K562 (cell line): ENCODE measurements at regions not wholly inside any gene's neighbourhood (a gene's known extent, or its start where the extent isn't known, plus 50 kb on each side); places are given as distances from the start of the nearest gene placed in this dataset.

Experiments used
- ATF6 ChIP-seq: sonication (generic); formaldehyde crosslinking; IDR thresholded peaks from 2 replicates; pipeline ENCODE4 v1.4.0; 2020; ENCODE audit warnings: mild to moderate bottlenecking, missing genetic modification reagents
- BHLHE40 ChIP-seq: IDR thresholded peaks from 2 replicates; pipeline ENCODE4 v1.6.1; 2011; ENCODE audit warnings: low read length, improper control_type of control experiment
- CEBPZ ChIP-seq: fragments of 150-350 bp; IDR thresholded peaks from 2 replicates; pipeline ENCODE4 v1.6.1; 2014; ENCODE audit warnings: low read depth, mild to moderate bottlenecking, low read length, borderline replicate concordance
- FOXJ3 ChIP-seq: sonication (generic); formaldehyde crosslinking; IDR thresholded peaks from 2 replicates; pipeline ENCODE4 v1.4.0; 2020; ENCODE audit warnings: mild to moderate bottlenecking, missing genetic modification reagents
- FOXP4 ChIP-seq: sonication (generic); formaldehyde crosslinking; IDR thresholded peaks from 2 replicates; pipeline ENCODE4 v1.8.0; 2022; ENCODE audit warnings: mild to moderate bottlenecking, missing genetic modification reagents, borderline replicate concordance
- GTF2E2 ChIP-seq: fragments of 200-800 bp; sonication (Bioruptor generic); IDR thresholded peaks from 2 replicates; pipeline ENCODE4 v1.6.1; 2016; ENCODE audit warnings: missing genetic modification characterization, missing compliant biosample characterization
- MCM5 ChIP-seq: fragments of 450-650 bp; IDR thresholded peaks from 2 replicates; pipeline ENCODE4 v1.6.1; 2016; ENCODE audit warnings: low read depth
- MECOM ChIP-seq: fragments of 250-450 bp; sonication (Bioruptor Pico); IDR thresholded peaks from 2 replicates; pipeline ENCODE4 v1.8.0; 2022; ENCODE audit warnings: inconsistent platforms
- MTF1 ChIP-seq: fragments of 250-450 bp; sonication (Bioruptor Pico); IDR thresholded peaks from 2 replicates; pipeline ENCODE4 v1.9.0; 2021; ENCODE audit warnings: moderate library complexity, mild to moderate bottlenecking, inconsistent platforms, borderline replicate concordance
- NBN ChIP-seq: fragments of 450-650 bp; IDR thresholded peaks from 2 replicates; pipeline ENCODE4 v1.6.1; 2016; ENCODE audit warnings: low read depth, mild to moderate bottlenecking
- NFE2L1 ChIP-seq: fragments of 450-650 bp; IDR thresholded peaks from 2 replicates; pipeline ENCODE4 v1.6.1; 2016; ENCODE audit warnings: missing genetic modification characterization, low read depth, mild to moderate bottlenecking, missing compliant biosample characterization, moderate library complexity, borderline replicate concordance
- POLR2A ChIP-seq: fragments of 450-650 bp; conservative IDR thresholded peaks from 2 replicates; pipeline ENCODE4 v1.6.1; 2016
- RBM39 ChIP-seq: fragments of 200-400 bp; formaldehyde crosslinking; optimal IDR thresholded peaks from 2 replicates; pipeline ENCODE3; 2018; ENCODE audit warnings: low read depth, low read length
- SRSF3 ChIP-seq: fragments of 200-400 bp; formaldehyde crosslinking; IDR thresholded peaks from 2 replicates; pipeline ENCODE4 v1.6.1; 2016; ENCODE audit warnings: mild to moderate bottlenecking, low read length, moderate library complexity; ENCODE audit not compliant: insufficient read depth
- YBX1 ChIP-seq: fragments of 450-650 bp; IDR thresholded peaks from 2 replicates; pipeline ENCODE4 v1.7.1; 2016; ENCODE audit warnings: mild to moderate bottlenecking
- ZFX ChIP-seq: sonication (generic); formaldehyde crosslinking; IDR thresholded peaks from 2 replicates; pipeline ENCODE4 v1.8.0; 2022; ENCODE audit warnings: mild to moderate bottlenecking, missing genetic modification reagents, moderate library complexity
- ZNF124 ChIP-seq: sonication (generic); formaldehyde crosslinking; IDR thresholded peaks from 2 replicates; pipeline ENCODE4 v1.8.1; 2022; ENCODE audit warnings: missing genetic modification reagents
- ZNF398 ChIP-seq: fragments of 250-450 bp; sonication (Bioruptor Pico); IDR thresholded peaks from 2 replicates; pipeline ENCODE4 v1.8.0; 2021; ENCODE audit warnings: moderate library complexity, mild to moderate bottlenecking, inconsistent platforms
- ZNF436 ChIP-seq: fragments of 250-450, 450-650 bp; sonication (Bioruptor Pico); formaldehyde crosslinking; IDR thresholded peaks from 2 replicates; pipeline ENCODE4 v1.7.0; 2020; ENCODE audit warnings: mild to moderate bottlenecking
- ZNF561 ChIP-seq: fragments of 450-650 bp; formaldehyde crosslinking; conservative IDR thresholded peaks from 2 replicates; pipeline ENCODE4 v1.4.0; 2020; ENCODE audit warnings: mild to moderate bottlenecking, moderate library complexity
- ZNF696 ChIP-seq: fragments of 250-450 bp; sonication (Bioruptor Pico); conservative IDR thresholded peaks from 2 replicates; pipeline ENCODE4 v1.4.0; 2020; ENCODE audit warnings: mild to moderate bottlenecking, moderate library complexity

GRCh38 chr7:65269150-65269856, 104.4 kb upstream of the ZNF92 start (continued):
- TF ChIP-seq ZFX (CRISPR knock-in tag) (peak; percentile 97), GTF2E2 (tag) (no peak), FOXJ3 (no peak), FOXP4 (CRISPR knock-in tag) (no peak), POLR2A (peak; percentile 83), RBM39 (no peak), MTF1 (CRISPR knock-in tag) (no peak), ATF6 (CRISPR knock-in tag) (no peak), CEBPZ (no peak), SRSF3 (no peak), MCM5 (no peak), ZNF398 (CRISPR knock-in tag) (no peak), NBN (no peak), ZNF561 (CRISPR knock-in tag) (no peak), ZNF696 (CRISPR knock-in tag) (no peak), BHLHE40 (no peak), ZNF124 (no peak), ZNF436 (CRISPR knock-in tag) (no peak), NFE2L1 (tag) (no peak), YBX1 (no peak), MECOM (CRISPR knock-in tag) (no peak)
